ENCODE measurements at regions not wholly inside any gene's neighbourhood (a gene's known extent, or its start where the extent isn't known, plus 50 kb on each side); places are given as distances from the start of the nearest gene placed in this dataset.

DNA sequence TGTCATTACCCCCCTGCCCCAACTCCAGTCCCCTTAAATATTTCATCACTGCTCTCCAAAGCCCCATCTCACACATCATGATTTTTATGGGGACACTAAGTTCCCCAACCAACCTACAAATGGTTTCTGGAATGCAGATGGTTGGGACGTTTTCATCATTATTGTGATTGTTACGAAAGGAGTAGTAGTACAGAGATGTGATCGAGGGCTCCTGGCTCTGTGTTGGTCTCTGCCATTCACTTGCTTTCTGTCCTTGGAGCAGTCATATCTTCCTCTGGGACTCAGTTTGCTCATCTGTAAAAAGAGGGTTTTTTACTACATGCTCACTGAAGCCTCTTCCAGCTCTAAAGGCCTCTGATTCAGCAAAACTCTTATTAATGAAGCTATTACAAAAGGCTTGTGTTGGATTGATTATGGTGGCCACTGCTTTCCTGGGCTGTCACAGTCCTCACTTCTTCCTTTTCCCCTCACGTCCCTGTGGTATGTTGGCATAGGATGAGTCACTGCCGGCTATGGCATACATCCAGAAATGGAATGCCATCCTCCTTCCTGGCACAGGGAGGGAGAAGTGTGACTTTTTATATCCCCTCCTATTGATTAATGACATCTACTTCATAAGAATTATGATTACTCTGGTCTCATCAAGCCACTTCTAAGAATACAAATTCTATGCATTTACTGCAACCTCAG, 593.7 kb downstream of the METTL15 start (continued):
- no peak for TF ChIP-seq GATA2 (CRISPR knock-in tag; IDR thresholded peaks at IDR 0.05)
- TF ChIP-seq FOXM1 (IDR thresholded peaks at IDR 0.05; ENCODE audit: low read depth), result 0 out of 2 replicates have a peak, but pooled peaks have one; percentile 19
- no peak for TF ChIP-seq TAF1 (IDR thresholded peaks at IDR 0.05; ENCODE audit: borderline replicate concordance, low read depth, low read length)
- TF ChIP-seq POLR2AphosphoS5 (IDR thresholded peaks at IDR 0.05; ENCODE audit: low read depth, low read length), result no peak; the same call in 1 of the 2 replicates
- 0 out of 2 replicates have a peak, but pooled peaks have one; percentile 2 for TF ChIP-seq SMC3 (IDR thresholded peaks at IDR 0.05; ENCODE audit: low read depth, low read length)
- TF ChIP-seq, protein P1, sequence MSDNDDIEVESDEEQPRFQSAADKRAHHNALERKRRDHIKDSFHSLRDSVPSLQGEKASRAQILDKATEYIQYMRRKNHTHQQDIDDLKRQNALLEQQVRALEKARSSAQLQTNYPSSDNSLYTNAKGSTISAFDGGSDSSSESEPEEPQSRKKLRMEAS (IDR thresholded peaks at IDR 0.05; ENCODE audit: low read depth), result no peak
- TF ChIP-seq, protein P2, sequence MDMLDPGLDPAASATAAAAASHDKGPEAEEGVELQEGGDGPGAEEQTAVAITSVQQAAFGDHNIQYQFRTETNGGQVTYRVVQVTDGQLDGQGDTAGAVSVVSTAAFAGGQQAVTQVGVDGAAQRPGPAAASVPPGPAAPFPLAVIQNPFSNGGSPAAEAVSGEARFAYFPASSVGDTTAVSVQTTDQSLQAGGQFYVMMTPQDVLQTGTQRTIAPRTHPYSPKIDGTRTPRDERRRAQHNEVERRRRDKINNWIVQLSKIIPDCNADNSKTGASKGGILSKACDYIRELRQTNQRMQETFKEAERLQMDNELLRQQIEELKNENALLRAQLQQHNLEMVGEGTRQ (IDR thresholded peaks at IDR 0.05; ENCODE audit: borderline replicate concordance, low read depth, low read length), result no peak
- TF ChIP-seq TEAD4 (IDR thresholded peaks at IDR 0.05; ENCODE audit: borderline replicate concordance, insufficient read depth), result peak; percentile 43; the same call in 1 of the 2 replicates
- TF ChIP-seq GABPA (IDR thresholded peaks at IDR 0.05; ENCODE audit: low read depth), result no peak
- peak; percentile 80 for TF ChIP-seq JUND (IDR thresholded peaks at IDR 0.05)
- no peak for TF ChIP-seq RFX5 (IDR thresholded peaks at IDR 0.05; ENCODE audit: low read length)

DNA sequence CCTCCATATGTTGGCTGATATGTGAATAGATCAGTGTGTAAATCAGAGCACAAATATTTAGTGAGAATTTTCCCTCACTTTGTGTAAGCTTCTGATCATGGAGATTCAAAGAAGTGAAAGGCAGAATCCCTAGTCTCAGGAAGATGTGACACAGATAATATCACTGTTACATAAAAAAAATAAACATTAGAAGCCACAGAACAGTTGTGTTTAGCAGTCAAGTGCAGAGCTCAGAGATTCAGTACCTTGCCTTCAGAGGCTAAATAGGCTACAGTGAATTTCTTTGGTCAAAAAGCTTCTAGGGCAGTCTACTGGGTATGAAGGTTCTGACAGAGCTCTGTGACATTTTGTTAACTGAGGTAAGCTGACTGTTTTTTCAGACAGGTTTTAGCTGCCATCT, 591.5 kb downstream of the METTL15 start:
- CTCF ChIA-PET, result interaction anchor here (1.0 to 1.6 kb wide), 5 partner anchors 10 to 1001 kb away, joined by 3 to 7 read pairs (median 4); no protein-coding TSS in a partner anchor
- TF ChIP-seq JUND (IDR thresholded peaks at IDR 0.05) (no peak), RCOR1 (IDR thresholded peaks at IDR 0.05; ENCODE audit: low read length) (no peak), NRF1 (IDR thresholded peaks at IDR 0.05; ENCODE audit: low read depth, low read length) (no peak), MXI1 (IDR thresholded peaks at IDR 0.05; ENCODE audit: low read depth, low read length) (no peak), FOSL2 (IDR thresholded peaks at IDR 0.05; ENCODE audit: borderline replicate concordance, low read depth) (no peak), FOXJ3 (CRISPR knock-in tag; IDR thresholded peaks at IDR 0.05) (no peak), TAF1 (IDR thresholded peaks at IDR 0.05; ENCODE audit: borderline replicate concordance, low read depth, low read length) (no peak), TEAD4 (IDR thresholded peaks at IDR 0.05; ENCODE audit: borderline replicate concordance, insufficient read depth) (no peak), FOXM1 (IDR thresholded peaks at IDR 0.05; ENCODE audit: low read depth) (no peak), RFX5 (IDR thresholded peaks at IDR 0.05; ENCODE audit: low read length) (no peak), NFIC (IDR thresholded peaks at IDR 0.05; ENCODE audit: borderline replicate concordance) (no peak), GATA2 (CRISPR knock-in tag; IDR thresholded peaks at IDR 0.05) (no peak), SMC3 (IDR thresholded peaks at IDR 0.05; ENCODE audit: low read depth, low read length) (no peak), SIN3A (IDR thresholded peaks at IDR 0.05; ENCODE audit: borderline replicate concordance, low read depth, low read length) (no peak), EZH2phosphoT487 (IDR thresholded peaks at IDR 0.05; ENCODE audit: borderline replicate concordance, low read depth) (no peak)
- TF ChIP-seq, protein P3, sequence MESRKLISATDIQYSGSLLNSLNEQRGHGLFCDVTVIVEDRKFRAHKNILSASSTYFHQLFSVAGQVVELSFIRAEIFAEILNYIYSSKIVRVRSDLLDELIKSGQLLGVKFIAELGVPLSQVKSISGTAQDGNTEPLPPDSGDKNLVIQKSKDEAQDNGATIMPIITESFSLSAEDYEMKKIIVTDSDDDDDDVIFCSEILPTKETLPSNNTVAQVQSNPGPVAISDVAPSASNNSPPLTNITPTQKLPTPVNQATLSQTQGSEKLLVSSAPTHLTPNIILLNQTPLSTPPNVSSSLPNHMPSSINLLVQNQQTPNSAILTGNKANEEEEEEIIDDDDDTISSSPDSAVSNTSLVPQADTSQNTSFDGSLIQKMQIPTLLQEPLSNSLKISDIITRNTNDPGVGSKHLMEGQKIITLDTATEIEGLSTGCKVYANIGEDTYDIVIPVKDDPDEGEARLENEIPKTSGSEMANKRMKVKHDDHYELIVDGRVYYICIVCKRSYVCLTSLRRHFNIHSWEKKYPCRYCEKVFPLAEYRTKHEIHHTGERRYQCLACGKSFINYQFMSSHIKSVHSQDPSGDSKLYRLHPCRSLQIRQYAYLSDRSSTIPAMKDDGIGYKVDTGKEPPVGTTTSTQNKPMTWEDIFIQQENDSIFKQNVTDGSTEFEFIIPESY (IDR thresholded peaks at IDR 0.05; ENCODE audit: borderline replicate concordance, low read depth), result no peak
- TF ChIP-seq, protein P4, sequence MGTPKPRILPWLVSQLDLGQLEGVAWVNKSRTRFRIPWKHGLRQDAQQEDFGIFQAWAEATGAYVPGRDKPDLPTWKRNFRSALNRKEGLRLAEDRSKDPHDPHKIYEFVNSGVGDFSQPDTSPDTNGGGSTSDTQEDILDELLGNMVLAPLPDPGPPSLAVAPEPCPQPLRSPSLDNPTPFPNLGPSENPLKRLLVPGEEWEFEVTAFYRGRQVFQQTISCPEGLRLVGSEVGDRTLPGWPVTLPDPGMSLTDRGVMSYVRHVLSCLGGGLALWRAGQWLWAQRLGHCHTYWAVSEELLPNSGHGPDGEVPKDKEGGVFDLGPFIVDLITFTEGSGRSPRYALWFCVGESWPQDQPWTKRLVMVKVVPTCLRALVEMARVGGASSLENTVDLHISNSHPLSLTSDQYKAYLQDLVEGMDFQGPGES (IDR thresholded peaks at IDR 0.05; ENCODE audit: low read depth, low read length), result no peak
- TF ChIP-seq, protein P1 (IDR thresholded peaks at IDR 0.05; ENCODE audit: low read depth), result no peak
- TF ChIP-seq, protein P5, sequence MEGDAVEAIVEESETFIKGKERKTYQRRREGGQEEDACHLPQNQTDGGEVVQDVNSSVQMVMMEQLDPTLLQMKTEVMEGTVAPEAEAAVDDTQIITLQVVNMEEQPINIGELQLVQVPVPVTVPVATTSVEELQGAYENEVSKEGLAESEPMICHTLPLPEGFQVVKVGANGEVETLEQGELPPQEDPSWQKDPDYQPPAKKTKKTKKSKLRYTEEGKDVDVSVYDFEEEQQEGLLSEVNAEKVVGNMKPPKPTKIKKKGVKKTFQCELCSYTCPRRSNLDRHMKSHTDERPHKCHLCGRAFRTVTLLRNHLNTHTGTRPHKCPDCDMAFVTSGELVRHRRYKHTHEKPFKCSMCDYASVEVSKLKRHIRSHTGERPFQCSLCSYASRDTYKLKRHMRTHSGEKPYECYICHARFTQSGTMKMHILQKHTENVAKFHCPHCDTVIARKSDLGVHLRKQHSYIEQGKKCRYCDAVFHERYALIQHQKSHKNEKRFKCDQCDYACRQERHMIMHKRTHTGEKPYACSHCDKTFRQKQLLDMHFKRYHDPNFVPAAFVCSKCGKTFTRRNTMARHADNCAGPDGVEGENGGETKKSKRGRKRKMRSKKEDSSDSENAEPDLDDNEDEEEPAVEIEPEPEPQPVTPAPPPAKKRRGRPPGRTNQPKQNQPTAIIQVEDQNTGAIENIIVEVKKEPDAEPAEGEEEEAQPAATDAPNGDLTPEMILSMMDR (IDR thresholded peaks at IDR 0.05), result no peak
- TF ChIP-seq, protein P6, sequence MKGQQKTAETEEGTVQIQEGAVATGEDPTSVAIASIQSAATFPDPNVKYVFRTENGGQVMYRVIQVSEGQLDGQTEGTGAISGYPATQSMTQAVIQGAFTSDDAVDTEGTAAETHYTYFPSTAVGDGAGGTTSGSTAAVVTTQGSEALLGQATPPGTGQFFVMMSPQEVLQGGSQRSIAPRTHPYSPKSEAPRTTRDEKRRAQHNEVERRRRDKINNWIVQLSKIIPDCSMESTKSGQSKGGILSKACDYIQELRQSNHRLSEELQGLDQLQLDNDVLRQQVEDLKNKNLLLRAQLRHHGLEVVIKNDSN (IDR thresholded peaks at IDR 0.05; ENCODE audit: borderline replicate concordance, low read depth), result no peak

More for the DNA sequence above, 591.5 kb downstream of the METTL15 start:
- Histone ChIP-seq H3K9ac (no peak overlapping the region), H3K4me3 (ENCODE audit: low read depth in 2 of 2, low read length in 1 of 2) (no peak overlapping the region), H3K27me3 (ENCODE audit: insufficient read depth) (no peaks in the 10 kb centered on the region), H3K9me3 (no peaks in the 10 kb centered on the region), H2AFZ (ENCODE audit: low read depth) (peak overlapping the region; percentile 29), H3K36me3 (replicated peaks in 1 of 2; ENCODE audit: control insufficient read depth in 1 of 2, insufficient read depth in 2 of 2, low read length in 1 of 2) (no peaks in the 10 kb centered on the region), H3F3A (replicated peaks; ENCODE audit: insufficient read depth) (peaks cover 10% of the 10 kb centered on the region), H3K4me1 (ENCODE audit: control insufficient read depth in 1 of 2, insufficient read depth in 2 of 2, low read depth in 1 of 2, low read length in 1 of 2) (peaks cover 0 to 15% of the 10 kb centered on the region in 2 experiments; a peak in 2 of 4 replicates), H3K27ac (ENCODE audit: low read depth in 2 of 2, low read length in 1 of 2) (no peak overlapping the region), H4K20me1 (ENCODE audit: insufficient read depth) (no peaks in the 10 kb centered on the region), H3K4me2 (no peak overlapping the region), H3K79me2 (ENCODE audit: insufficient read depth) (peaks cover 16% of the 10 kb centered on the region), H3K9me2 (no peaks in the 10 kb centered on the region)
- no peak for DNase-seq
- POLR2A ChIA-PET, result no interaction called here
